ENCODE measurements at regions not wholly inside any gene's neighbourhood (a gene's known extent, or its start where the extent isn't known, plus 50 kb on each side); places are given as distances from the start of the nearest gene placed in this dataset.

GRCh38 chr14:103205541-103205906 lies 82.3 kb downstream of the TNFAIP2 start:
- peaks cover 7% of the 10 kb centered on the region; the same call in 1 of the 2 replicates for H3K4me1 Mint-ChIP-seq
- no peak overlapping the region for H3K27ac Mint-ChIP-seq
- peaks cover 31% of the 10 kb centered on the region for H3K36me3 Mint-ChIP-seq
- POLR2A ChIA-PET, result no interaction called here
- H3K4me3 Mint-ChIP-seq, result no peak overlapping the region
- no peak for ATAC-seq
- no peak for DNase-seq (ENCODE audit: low spot score)
- TF ChIP-seq ETV6 (CRISPR knock-in tag; IDR thresholded peaks at IDR 0.05), result no peak
- no peak for TF ChIP-seq FOXK1 (CRISPR knock-in tag; IDR thresholded peaks at IDR 0.05)
- no peak for TF ChIP-seq SOX15 (CRISPR knock-in tag; IDR thresholded peaks at IDR 0.05)
- TF ChIP-seq SMAD3 (CRISPR knock-in tag; IDR thresholded peaks at IDR 0.05; ENCODE audit: borderline replicate concordance), result no peak
- TF ChIP-seq HMGXB4 (CRISPR knock-in tag; IDR thresholded peaks at IDR 0.05), result no peak
- TF ChIP-seq E2F1 (CRISPR knock-in tag; IDR thresholded peaks at IDR 0.05), result no peak
- TF ChIP-seq, protein P1, sequence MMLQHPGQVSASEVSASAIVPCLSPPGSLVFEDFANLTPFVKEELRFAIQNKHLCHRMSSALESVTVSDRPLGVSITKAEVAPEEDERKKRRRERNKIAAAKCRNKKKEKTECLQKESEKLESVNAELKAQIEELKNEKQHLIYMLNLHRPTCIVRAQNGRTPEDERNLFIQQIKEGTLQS (CRISPR knock-in tag; conservative IDR thresholded peaks at IDR 0.05), result no peak
- TF ChIP-seq TEAD4 (CRISPR knock-in tag; IDR thresholded peaks at IDR 0.05), result no peak
- no peak for TF ChIP-seq KAT7 (CRISPR knock-in tag; IDR thresholded peaks at IDR 0.05; ENCODE audit: borderline replicate concordance)
- TF ChIP-seq FOXJ3 (CRISPR knock-in tag; IDR thresholded peaks at IDR 0.05; ENCODE audit: borderline replicate concordance), result no peak
- TF ChIP-seq, protein P2, sequence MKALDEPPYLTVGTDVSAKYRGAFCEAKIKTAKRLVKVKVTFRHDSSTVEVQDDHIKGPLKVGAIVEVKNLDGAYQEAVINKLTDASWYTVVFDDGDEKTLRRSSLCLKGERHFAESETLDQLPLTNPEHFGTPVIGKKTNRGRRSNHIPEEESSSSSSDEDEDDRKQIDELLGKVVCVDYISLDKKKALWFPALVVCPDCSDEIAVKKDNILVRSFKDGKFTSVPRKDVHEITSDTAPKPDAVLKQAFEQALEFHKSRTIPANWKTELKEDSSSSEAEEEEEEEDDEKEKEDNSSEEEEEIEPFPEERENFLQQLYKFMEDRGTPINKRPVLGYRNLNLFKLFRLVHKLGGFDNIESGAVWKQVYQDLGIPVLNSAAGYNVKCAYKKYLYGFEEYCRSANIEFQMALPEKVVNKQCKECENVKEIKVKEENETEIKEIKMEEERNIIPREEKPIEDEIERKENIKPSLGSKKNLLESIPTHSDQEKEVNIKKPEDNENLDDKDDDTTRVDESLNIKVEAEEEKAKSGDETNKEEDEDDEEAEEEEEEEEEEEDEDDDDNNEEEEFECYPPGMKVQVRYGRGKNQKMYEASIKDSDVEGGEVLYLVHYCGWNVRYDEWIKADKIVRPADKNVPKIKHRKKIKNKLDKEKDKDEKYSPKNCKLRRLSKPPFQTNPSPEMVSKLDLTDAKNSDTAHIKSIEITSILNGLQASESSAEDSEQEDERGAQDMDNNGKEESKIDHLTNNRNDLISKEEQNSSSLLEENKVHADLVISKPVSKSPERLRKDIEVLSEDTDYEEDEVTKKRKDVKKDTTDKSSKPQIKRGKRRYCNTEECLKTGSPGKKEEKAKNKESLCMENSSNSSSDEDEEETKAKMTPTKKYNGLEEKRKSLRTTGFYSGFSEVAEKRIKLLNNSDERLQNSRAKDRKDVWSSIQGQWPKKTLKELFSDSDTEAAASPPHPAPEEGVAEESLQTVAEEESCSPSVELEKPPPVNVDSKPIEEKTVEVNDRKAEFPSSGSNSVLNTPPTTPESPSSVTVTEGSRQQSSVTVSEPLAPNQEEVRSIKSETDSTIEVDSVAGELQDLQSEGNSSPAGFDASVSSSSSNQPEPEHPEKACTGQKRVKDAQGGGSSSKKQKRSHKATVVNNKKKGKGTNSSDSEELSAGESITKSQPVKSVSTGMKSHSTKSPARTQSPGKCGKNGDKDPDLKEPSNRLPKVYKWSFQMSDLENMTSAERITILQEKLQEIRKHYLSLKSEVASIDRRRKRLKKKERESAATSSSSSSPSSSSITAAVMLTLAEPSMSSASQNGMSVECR (CRISPR knock-in tag; IDR thresholded peaks at IDR 0.05; ENCODE audit: borderline replicate concordance), result no peak
- CTCF ChIA-PET, result interaction anchor here (0.6 to 2.0 kb wide), 2 partner anchors 16 to 101 kb away, joined by 3 to 5 read pairs; no protein-coding TSS in a partner anchor
- H3K27me3 Mint-ChIP-seq (ENCODE audit: low read depth), result peaks cover 67% of the 10 kb centered on the region
- H3K9me3 Mint-ChIP-seq, result peaks cover 38% of the 10 kb centered on the region

GRCh38 chr14:103206023-103206481 lies 82.8 kb downstream of the TNFAIP2 start:
- Mint-ChIP-seq H3K9me3 (peaks cover 36% of the 10 kb centered on the region), H3K4me3 (0 out of 2 replicates have a peak overlapping the region, but pooled peaks have one; percentile 64), H3K4me1 (peaks cover 7% of the 10 kb centered on the region; the same call in 1 of the 2 replicates), H3K27ac (no peak overlapping the region), H3K27me3 (ENCODE audit: low read depth) (peaks cover 65% of the 10 kb centered on the region), H3K36me3 (peaks cover 29% of the 10 kb centered on the region)
- CTCF ChIA-PET, result interaction anchor here (0.6 to 0.7 kb wide), 2 partner anchors 17 to 65 kb away, joined by 3 read pairs; no protein-coding TSS in a partner anchor
- ATAC-seq, result no peak
- no peak for DNase-seq (ENCODE audit: low spot score)
- POLR2A ChIA-PET, result no interaction called here
- TF ChIP-seq HMGA2 (CRISPR knock-in tag; IDR thresholded peaks at IDR 0.05) (no peak), CTCF (IDR thresholded peaks at IDR 0.05) (no peak), JUN (CRISPR knock-in tag; IDR thresholded peaks at IDR 0.05) (no peak), EMX1 (CRISPR knock-in tag; IDR thresholded peaks at IDR 0.05) (no peak), IRF2 (CRISPR knock-in tag; IDR thresholded peaks at IDR 0.05; ENCODE audit: borderline replicate concordance, low read depth) (no peak), SP1 (CRISPR knock-in tag; conservative IDR thresholded peaks at IDR 0.05) (no peak), ETV6 (CRISPR knock-in tag; IDR thresholded peaks at IDR 0.05) (no peak)
- TF ChIP-seq, protein P3, sequence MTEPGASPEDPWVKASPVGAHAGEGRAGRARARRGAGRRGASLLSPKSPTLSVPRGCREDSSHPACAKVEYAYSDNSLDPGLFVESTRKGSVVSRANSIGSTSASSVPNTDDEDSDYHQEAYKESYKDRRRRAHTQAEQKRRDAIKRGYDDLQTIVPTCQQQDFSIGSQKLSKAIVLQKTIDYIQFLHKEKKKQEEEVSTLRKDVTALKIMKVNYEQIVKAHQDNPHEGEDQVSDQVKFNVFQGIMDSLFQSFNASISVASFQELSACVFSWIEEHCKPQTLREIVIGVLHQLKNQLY (CRISPR knock-in tag; IDR thresholded peaks at IDR 0.05), result no peak
- TF ChIP-seq, protein P4, sequence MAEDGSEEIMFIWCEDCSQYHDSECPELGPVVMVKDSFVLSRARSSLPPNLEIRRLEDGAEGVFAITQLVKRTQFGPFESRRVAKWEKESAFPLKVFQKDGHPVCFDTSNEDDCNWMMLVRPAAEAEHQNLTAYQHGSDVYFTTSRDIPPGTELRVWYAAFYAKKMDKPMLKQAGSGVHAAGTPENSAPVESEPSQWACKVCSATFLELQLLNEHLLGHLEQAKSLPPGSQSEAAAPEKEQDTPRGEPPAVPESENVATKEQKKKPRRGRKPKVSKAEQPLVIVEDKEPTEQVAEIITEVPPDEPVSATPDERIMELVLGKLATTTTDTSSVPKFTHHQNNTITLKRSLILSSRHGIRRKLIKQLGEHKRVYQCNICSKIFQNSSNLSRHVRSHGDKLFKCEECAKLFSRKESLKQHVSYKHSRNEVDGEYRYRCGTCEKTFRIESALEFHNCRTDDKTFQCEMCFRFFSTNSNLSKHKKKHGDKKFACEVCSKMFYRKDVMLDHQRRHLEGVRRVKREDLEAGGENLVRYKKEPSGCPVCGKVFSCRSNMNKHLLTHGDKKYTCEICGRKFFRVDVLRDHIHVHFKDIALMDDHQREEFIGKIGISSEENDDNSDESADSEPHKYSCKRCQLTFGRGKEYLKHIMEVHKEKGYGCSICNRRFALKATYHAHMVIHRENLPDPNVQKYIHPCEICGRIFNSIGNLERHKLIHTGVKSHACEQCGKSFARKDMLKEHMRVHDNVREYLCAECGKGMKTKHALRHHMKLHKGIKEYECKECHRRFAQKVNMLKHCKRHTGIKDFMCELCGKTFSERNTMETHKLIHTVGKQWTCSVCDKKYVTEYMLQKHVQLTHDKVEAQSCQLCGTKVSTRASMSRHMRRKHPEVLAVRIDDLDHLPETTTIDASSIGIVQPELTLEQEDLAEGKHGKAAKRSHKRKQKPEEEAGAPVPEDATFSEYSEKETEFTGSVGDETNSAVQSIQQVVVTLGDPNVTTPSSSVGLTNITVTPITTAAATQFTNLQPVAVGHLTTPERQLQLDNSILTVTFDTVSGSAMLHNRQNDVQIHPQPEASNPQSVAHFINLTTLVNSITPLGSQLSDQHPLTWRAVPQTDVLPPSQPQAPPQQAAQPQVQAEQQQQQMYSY (CRISPR knock-in tag; IDR thresholded peaks at IDR 0.05), result no peak
- TF ChIP-seq, protein P5, sequence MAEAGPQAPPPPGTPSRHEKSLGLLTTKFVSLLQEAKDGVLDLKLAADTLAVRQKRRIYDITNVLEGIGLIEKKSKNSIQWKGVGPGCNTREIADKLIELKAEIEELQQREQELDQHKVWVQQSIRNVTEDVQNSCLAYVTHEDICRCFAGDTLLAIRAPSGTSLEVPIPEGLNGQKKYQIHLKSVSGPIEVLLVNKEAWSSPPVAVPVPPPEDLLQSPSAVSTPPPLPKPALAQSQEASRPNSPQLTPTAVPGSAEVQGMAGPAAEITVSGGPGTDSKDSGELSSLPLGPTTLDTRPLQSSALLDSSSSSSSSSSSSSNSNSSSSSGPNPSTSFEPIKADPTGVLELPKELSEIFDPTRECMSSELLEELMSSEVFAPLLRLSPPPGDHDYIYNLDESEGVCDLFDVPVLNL (CRISPR knock-in tag; IDR thresholded peaks at IDR 0.05; ENCODE audit: borderline replicate concordance, low read depth), result no peak

Measured in WTC11 (cell line).